Uterus (tissue), 2 donors: ENCODE measurements at regions not wholly inside any gene's neighbourhood (a gene's known extent, or its start where the extent isn't known, plus 50 kb on each side); places are given as distances from the start of the nearest gene placed in this dataset.

Experiments used
- CTCF ChIP-seq, 4 experiments: fragments of 200-600 bp in 2 of 4; fragments of 450-650 bp in 2 of 4; sonication (generic) in 2 of 4; IDR thresholded peaks; one replicate each; pipeline ENCODE4 v1.5.1; 2016 to 2019; ENCODE audit warnings: antibody characterized with exemption in 4 of 4, mild to moderate bottlenecking in 2 of 4, moderate library complexity in 1 of 4
- POLR2A ChIP-seq, 2 donors: fragments of 450-650 bp; IDR thresholded peaks; one replicate each; pipeline ENCODE4 v1.6.1; 2016; ENCODE audit warnings: antibody characterized with exemption in 2 of 2, mild to moderate bottlenecking in 1 of 2, moderate library complexity in 1 of 2

- no peak for TF ChIP-seq CTCF (IDR thresholded peaks at IDR 0.05)
- TF ChIP-seq POLR2A (IDR thresholded peaks at IDR 0.05): no peak
Observed at GRCh38 chrX:125846271-125846670, 319.8 kb downstream of the DCAF12L2 start.
